ENCODE measurements at regions not wholly inside any gene's neighbourhood (a gene's known extent, or its start where the extent isn't known, plus 50 kb on each side); places are given as distances from the start of the nearest gene placed in this dataset.
"Not testable (repeated sequence)": the region's sequence is repeated elsewhere in the genome, so short reads cannot be mapped to it uniquely, and the experiment has no call there.

DNA sequence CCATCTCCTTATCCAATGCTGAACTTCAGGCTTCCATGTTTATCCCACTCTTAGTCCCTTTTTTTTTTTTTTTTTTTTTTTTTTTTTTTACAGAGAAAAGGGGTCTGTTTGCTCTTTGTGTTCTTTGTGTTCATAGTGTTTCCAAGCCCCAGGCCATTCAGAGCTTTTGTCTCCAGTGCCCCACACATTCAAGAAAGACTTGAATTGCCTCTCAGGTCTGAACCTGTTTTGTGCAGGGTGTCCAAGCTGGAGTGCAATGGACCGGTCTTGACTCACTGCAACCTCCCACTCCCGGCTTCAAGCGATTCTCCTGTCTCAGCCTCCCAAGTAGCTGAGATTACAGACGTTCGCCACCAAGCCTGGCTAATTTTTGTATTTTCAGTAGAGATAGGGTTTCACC lies 191.2 kb downstream of the PALM2AKAP2 start:
- in situ Hi-C loops (cut with MboI; ENCODE audit: low sequenced_read_pairs) = no loop called here

DNA sequence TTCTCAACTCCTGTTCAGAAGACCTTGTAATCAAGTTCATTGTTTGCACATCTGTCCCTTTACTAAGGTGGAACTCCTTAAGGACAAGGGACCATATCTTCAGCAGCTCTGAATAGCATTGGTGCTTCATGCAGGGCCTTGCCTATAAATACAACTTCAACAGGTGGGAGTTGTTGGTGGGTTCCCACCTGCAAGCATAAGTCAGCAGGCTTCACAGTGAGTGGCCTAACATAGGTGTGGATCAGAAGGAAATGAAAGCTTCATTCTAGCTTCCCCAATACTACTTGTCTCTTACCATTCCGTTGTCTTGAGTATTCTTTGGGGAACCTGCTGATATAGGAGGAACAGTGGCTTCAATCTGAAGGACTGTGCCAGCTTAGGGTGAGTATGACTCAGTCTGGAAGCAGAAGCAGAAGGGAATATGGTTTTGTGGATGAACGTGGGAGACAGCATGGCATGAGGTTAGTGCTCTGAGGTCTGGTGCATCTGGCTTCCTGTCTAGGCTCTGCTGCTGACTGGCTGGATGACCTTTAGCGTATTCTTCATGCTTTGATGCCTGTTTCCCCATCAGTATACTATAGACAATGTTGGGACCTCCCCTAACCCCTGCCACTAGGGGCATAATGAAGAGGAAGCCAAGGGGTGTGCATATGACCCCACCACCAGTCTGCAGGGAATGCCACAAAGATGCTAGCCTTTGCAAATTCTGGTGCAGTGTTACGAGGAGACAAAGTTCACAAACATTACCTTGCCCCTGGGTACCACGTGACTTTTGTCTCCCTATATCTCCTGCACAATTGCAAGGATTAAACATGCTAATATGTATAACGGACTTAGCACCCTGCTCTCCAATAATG lies 192.3 kb downstream of the PALM2AKAP2 start:
- in situ Hi-C loops (cut with MboI; ENCODE audit: low sequenced_read_pairs) = no loop called here

DNA sequence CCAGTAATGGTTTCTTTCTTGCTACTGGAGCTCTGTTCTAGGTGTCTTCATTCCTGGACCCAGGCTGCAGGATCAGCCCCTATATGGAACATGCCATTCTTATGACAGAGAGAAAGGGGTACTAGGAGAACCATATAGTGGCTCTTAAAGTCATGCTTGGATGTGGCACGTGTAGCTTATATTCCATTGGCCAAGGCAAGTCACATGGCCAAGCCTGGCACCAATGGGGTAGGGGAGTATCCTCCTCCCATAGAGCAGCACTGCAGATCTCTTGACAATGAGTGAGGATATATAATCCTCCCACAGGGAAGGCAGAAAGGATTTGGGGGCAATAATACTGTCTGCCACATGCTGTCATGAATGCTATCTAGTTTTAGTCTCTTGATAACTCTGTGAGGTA lies 193.3 kb downstream of the PALM2AKAP2 start:
- in situ Hi-C loops (cut with MboI; ENCODE audit: low sequenced_read_pairs) = no loop called here

DNA sequence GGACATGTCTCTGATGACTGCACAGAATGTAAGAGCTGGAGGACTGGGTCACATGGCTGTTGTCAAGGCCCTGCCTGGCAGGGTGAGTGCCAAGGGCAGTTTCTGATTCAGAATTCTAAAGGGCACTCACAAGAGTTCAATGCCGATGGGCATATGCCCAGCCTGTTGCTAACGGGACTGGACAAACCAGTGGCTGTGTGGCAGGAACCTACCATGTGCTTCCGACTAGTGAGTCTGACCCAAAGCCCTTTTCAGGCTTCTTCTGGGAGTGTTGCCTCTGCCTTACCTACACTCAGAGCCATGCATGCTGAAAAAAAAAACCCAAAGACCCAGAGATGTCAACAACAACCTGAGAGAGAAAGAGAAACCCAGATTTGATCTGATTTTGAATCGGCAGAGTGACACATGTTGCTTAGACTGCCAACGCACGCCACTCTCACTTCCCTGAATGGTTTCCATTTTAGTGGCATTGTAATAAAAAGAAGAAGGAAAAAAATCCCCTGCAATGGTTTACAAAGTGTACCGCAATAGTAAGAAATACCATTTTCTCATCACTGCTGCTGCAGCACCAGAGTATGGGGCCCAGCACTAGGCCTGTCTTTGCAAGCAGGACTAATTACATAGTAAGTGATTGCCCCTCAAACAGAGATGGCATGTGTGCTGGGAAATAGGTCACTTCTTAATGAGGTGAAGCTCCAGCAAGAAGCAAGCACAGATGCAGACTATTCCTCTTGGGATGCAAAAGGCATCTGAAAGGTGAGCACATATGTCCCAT lies 194.3 kb downstream of the PALM2AKAP2 start:
- in situ Hi-C loops (cut with MboI; ENCODE audit: low sequenced_read_pairs) = no loop called here

DNA sequence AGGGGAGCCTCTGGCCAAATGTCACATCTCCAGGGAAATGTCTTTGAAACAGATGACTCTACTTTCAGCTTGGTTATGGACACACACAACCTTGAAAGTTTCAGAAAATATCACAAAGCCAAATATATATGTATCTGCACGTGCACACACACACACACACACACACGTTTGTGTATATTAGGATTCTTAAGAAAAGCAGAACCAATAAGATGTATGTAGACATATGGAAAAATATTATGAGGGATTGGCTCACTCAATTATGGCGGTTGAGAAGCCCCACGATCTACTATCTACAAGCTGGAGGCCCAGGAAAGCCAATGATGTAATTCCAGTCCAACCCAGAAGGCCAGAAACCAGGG lies 194.9 kb downstream of the PALM2AKAP2 start:
- in situ Hi-C loops (cut with MboI; ENCODE audit: low sequenced_read_pairs) = no loop called here

DNA sequence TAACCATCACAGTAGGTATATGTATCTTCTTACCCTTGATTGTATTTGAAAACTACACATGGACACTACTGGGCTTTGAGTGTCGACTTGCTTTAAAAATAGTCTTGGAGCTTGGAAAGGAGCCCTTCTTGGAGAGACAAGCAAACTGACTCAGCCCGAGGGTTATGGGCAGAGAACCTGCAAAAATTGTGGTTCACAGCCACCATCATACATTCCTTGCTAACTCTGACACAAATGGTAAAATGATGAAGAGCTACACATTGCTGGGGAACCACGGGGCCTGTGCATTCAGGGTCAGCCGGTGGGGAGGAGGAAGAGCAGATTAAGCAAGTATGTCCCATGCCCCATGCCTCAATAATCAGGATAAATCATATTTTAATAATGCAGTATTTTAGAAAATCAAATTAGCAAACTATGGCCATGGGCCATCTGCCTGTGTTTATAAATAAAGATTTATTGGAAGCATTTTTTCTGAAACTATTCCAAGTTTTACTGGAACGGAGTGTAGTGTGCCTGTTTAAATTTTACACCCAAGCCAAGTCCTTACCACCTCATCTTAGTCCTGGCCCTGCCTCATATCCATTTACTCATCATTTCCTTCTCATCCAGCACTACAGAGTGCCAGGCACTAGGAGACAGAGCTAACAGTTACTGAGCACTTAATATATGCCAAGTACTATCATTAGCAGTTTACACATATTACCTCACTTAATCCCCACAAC lies 195.7 kb downstream of the PALM2AKAP2 start:
- in situ Hi-C loops (cut with MboI; ENCODE audit: low sequenced_read_pairs) = no loop called here

DNA sequence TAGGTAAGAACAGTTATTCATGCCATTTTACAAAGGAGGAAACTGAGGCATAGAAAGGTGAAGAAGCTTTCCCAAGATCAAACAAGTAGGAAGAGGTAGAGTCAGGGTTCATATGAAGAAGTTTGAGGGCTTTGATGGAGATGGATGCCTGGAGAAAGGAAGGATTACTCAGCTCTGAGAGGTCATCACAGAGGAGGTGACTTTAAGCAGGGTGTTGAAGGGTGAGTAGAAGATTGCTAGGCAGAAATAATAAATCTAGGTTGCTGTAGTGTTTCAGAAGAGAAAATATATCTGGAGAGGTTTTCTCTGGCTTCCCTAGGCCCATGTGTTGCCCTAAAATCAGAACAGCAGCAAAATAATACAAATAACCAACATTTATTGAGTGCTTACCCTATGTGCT lies 196.3 kb downstream of the PALM2AKAP2 start:
- in situ Hi-C loops (cut with MboI; ENCODE audit: low sequenced_read_pairs) = no loop called here

DNA sequence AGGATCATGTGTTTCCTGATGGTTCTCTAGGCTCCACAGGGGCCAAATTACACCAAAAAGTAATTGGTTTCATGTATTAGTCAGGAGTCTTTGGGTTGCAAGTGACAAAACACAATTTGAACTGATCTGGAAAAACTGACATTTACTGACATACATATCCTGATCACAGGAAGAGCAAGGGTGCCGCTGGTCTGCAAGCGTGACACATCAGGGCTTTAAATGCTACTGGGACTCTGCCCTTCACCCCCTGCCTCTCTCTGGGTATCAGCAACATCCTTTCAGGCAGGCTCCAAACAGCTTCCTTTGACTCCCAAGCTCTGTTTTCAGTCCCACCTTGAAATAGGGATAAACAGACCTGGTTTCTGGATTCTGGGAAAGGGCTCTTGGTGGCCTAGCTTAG lies 197.5 kb downstream of the PALM2AKAP2 start:
- in situ Hi-C loops (cut with MboI; ENCODE audit: low sequenced_read_pairs) = no loop called here

DNA sequence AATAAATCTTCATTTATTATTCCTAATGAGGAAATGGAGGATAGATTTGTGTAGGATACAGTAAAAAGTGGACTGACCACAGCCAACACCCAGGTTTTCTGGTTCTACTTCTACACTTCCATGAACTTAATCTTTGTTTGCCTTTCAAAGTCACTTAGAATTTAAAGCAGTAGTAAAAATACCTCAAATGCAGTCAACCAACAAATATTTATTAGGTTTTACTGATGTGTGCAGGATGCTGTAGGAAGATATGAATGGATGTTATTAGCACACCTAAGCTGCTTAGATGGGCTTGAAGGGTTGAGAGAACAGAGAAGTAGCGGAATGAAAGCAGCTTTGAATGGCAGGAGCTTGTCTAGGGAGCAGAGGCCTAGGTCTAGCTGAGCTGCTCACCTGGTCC lies 201.1 kb downstream of the PALM2AKAP2 start:
- in situ Hi-C loops (cut with MboI; ENCODE audit: low sequenced_read_pairs) = no loop called here

DNA sequence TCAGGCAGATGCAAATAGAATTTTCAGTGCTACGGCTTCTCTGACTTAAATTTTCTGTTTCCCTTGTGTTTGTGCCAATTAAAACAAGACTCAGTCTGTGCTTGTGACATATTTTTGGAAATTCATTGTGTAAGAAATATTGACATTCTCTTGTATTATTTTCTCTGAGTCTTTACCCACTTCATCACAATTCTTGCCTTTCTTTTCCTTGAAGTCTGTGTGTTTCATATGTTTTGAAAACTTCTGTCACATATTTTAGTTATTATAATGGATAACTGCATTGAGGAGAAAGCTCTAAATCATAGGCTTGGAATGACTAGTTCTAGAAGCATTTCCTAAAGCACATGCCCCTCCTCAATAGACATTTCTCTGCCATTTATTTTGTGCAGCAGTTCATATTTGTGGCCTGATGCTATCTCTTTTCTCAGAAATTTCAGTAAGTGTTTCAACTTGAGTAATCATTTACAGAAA lies 206.6 kb downstream of the PALM2AKAP2 start:
- in situ Hi-C loops (cut with MboI; ENCODE audit: low sequenced_read_pairs) = no loop called here

DNA sequence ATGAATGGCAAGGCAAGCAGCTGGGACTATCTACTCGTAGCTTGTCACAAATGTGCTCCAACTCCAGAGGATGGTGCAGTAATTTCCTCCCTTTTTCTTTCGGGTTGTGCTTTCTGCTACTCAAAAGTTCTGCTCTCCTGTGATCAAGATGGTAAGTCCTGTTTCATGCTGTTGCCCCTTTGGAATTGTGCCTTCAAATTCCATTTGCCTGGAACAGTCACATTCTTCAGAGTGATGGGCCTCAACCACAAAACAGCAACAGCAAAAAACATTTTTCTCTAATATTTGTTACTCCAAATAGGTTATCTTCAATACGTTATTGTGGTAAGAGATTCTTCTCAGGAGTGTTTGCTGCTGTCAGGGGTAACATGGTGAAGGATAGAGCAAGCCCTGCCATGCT lies 209.3 kb downstream of the PALM2AKAP2 start:
- in situ Hi-C loops (cut with MboI; ENCODE audit: low sequenced_read_pairs) = no loop called here

DNA sequence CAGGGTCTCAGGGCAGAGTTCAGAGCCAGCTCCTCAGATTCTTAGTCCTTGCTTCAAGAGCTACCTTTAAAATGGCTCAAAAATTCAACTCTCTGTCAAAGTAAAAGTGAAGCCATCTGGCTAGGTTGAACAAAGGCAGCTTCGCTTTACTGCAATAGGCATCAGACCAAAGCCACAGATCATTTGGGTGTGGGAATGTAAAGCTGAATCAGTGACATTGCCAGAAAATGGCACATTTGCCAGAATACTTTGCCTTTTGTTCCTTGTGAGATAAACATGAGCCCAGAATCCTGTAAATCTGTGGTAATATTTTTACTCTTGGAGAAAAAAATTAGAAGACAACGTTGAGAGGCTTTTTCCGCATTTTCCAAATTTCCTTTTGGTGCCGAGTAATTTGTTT lies 210.5 kb downstream of the PALM2AKAP2 start:
- in situ Hi-C loops (cut with MboI; ENCODE audit: low sequenced_read_pairs) = no loop called here

DNA sequence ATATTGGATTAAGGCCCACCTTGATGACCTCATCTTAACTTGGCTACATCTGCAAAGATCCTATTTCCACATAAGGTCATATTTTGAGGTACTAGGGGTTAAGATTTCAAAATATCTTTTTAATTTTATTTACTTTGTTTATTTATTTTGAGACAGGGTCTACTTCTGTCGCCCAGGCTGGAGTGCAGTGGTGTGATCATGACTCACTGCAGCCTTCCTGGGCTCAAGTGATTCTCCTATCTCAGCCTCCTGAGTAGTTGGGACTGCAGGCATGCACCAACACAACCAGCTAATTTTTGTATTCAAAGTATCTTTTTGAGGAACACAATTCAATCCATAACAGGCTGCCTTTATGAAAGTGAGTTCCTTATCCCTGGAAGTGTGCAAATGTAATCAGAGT lies 212.3 kb downstream of the PALM2AKAP2 start:
- in situ Hi-C loops (cut with MboI; ENCODE audit: low sequenced_read_pairs) = no loop called here

DNA sequence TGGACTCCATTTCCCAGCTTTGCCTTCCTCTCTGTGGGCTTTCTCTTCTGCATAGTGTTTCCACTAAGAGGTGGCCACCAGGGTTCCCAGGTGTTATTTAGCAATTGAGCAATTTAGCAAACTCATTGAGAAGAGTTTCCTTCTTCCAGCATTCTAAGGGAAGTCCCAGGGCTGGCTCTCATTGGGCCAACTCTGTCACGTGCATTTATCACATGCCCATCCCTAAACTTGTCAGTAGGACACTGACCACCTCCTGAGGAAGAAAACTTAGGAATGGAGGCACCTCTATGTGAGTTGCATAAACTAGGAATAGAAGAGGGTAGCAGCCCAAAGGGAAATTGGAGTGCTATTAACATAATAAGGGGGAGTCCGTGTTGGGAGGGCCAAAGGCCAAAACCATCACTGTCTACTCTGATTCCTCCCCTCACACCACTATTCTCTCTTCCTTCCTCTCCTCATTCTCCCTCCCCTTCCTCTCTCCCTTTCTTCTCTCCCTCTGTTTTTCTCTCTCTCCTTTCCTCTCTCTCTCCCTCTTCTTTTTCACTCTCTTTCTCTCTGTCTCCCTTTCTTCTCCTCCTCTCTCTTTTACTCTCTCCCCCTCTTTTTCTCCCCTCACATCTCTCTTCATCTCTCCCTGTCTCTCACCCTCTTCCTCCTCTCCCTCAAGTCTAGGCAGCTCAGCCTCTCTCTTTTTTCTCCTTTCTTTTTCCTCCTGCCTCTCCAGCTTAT lies 213.4 kb downstream of the PALM2AKAP2 start:
- in situ Hi-C loops (cut with MboI; ENCODE audit: low sequenced_read_pairs) = no loop called here

DNA sequence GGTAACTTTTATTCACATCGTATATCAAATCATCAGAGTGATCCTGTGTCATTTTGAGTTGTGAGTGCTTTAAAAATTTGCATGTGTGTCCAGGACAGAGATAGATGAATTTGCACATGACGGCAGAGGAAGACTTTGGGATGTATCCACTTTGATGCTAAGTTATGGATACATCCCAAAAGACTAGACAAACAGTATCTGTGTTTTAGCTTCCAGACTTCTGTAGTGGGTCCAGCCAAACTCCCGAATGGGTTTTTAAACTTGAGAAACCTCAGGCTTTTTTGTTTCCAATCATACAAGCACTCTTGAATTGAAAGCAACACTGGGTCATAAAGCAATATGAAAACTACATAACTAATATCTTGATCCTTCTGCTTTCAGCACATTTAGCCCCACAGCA lies 213.8 kb downstream of the C9orf152 start:
- in situ Hi-C loops (cut with MboI; ENCODE audit: low sequenced_read_pairs) = no loop called here

DNA sequence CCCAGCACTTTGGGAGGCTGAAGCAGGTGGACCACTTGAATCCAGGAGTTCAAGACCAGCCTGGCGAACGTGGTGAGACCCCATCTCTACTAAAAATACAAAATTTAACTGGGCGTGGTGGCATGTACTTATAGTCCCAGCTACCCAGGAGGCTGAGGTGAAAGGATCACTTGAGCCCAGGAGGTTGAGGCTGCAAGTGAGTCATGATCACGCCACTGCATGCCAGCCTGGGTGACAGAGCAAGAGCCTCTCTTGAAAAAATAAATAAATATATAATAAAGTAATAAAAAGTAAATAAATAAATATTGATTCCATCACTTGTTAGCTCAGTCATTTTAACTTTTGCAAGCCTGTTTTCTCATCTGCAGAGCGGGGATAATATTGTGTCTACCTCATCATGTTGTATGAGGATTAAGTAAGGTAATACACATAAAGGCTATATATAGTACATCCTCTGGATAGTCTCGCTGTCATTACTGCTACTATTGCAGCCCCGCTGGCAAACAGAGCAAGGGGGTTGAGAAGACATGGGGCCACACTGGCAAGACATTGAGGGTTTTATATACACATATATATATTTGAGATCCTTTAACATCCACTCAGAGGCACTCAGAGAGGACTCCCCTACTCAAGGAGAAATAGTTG lies 210.9 kb downstream of the C9orf152 start:
- in situ Hi-C loops (cut with MboI; ENCODE audit: low sequenced_read_pairs) = no loop called here

DNA sequence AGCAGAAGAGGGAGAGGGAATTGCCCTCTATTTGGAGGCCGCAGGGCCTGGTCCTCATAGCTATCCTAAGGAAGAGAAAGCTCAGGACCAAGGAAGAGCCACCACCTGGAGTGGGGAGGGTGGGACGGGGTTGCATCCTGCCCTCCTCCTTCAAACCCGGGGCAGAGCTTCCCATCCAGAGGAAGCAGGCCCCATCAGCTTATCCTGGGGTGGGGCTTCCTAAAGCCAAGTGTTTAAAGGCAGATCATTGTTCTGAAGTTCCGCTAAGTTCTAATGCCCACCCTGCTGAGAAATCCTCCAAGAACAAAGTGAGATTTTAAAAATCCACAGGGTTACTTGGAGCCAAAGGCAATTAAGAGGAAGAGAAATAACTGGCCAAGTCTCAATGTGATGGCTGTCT lies 210.3 kb downstream of the C9orf152 start:
- in situ Hi-C loops (cut with MboI; ENCODE audit: low sequenced_read_pairs) = no loop called here

DNA sequence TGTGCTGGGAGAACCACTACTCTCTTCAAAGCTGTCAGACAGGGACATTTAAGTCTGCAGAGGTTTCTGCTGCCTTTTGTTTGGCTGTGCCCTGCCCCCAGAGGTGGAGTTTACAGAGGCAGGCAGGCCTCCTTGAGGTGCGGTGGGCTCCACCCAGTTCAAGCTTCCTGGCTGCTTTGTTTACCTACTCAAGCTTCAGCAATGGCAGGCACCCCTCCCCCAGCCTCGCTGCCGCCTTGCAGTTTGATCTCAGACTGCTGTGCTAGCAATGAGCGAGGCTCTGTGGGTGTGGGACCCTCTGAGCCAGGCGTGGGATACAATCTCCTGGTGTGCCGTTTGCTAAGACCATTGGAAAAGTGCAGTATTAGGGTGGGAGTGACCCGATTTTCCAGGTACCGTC lies 202.4 kb downstream of the C9orf152 start:
- in situ Hi-C loops (cut with MboI; ENCODE audit: low sequenced_read_pairs) = not testable (repeated sequence)

DNA sequence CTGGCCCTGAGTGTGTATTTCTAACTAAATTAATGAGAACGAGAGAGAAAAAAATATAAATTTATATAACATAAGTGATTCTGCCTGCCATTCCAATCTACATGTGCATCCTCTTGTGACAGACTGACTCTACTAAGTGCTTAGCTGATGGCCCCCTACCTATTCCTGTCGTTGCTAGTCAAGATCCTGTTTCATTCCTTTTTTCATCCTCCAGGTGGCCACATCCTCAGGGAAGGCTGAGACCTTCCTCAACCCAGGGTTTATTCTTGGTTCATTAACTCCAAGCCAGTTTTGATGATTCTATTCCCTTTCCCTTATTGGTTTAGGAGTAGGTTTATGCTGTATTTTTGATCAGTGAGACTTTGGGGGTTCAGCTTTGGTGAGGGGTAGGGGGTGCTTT lies 201.3 kb downstream of the C9orf152 start:
- in situ Hi-C loops (cut with MboI; ENCODE audit: low sequenced_read_pairs) = no loop called here

DNA sequence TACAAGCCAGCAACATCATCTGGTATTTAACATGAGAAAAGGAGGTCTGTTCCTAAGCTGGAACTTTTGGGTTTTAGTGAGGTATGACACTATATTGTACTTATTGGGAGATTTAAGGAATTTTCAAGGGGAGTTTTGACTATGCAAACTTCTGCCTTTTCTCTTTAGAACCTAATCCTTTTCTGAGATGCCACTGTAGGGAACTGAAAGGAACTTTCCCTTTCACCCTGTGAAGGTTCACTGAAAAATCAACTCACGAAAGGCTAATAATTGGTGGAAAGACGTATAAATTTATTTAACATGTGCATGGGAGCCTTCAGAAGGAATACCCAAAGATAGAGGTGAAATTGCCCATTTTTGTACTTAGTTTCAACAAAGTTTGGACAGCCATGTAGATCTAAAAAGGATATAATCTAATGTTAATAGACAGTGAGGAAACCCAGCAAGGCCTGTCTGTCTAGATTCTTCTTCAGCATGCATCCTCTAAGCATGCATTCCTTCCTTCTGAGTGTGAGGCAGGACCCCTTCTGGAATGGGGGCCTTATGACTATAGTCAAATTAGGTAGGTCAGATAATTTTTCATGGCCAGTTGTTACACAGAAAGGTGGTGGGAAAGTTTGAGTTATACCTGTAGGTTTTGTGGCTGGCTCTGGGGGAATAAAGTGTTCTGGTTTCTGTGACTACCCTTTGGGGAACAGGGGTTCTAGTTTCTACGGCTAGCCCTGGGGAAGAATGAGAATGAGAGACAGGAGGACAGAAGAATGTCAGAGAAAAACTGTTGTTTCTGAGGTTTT lies 200.3 kb downstream of the C9orf152 start:
- in situ Hi-C loops (cut with MboI; ENCODE audit: low sequenced_read_pairs) = no loop called here
